T-helper 2 cell treated with Interferon-gamma antibody and Interleukin-4, amounts not matched to agents 5 μg/mL and 100 μg/mL, for 36 hours (primary cell): ENCODE measurements at regions not wholly inside any gene's neighbourhood (a gene's known extent, or its start where the extent isn't known, plus 50 kb on each side); places are given as distances from the start of the nearest gene placed in this dataset.

ENCODE experiments used
- DNase-seq: peaks from one replicate; pipeline ENCODE4 v3.0.0; 2021; ENCODE audit warnings: low spot score
- H3K27ac Mint-ChIP-seq: one replicate; pipeline ENCODE4 v1.8.0; 2021; ENCODE audit warnings: mild to moderate bottlenecking, mixed read lengths
- H3K27me3 Mint-ChIP-seq: one replicate; pipeline ENCODE4 v1.8.0; 2021; ENCODE audit warnings: low read depth, mixed read lengths
- H3K36me3 Mint-ChIP-seq: one replicate; pipeline ENCODE4 v1.8.0; 2021; ENCODE audit warnings: low read depth, mixed read lengths
- H3K4me1 Mint-ChIP-seq: one replicate; pipeline ENCODE4 v1.8.0; 2021; ENCODE audit warnings: low read depth, mixed read lengths
- H3K4me3 Mint-ChIP-seq: one replicate; pipeline ENCODE4 v1.8.0; 2022; ENCODE audit warnings: mild to moderate bottlenecking, moderate library complexity, mixed read lengths
- H3K9me3 Mint-ChIP-seq: one replicate; pipeline ENCODE4 v1.8.0; 2021; ENCODE audit warnings: mixed read lengths

- no peak overlapping the region for H3K4me3 Mint-ChIP-seq
- no peak for DNase-seq
- no peaks in the 10 kb centered on the region for H3K9me3 Mint-ChIP-seq
- peaks cover 7% of the 10 kb centered on the region for H3K27me3 Mint-ChIP-seq
- H3K4me1 Mint-ChIP-seq = no peaks in the 10 kb centered on the region
- no peak overlapping the region for H3K27ac Mint-ChIP-seq
- H3K36me3 Mint-ChIP-seq = no peaks in the 10 kb centered on the region
Observed at GRCh38 chr1:114270282-114270681, 116.6 kb upstream of the SYT6 start.

DNA sequence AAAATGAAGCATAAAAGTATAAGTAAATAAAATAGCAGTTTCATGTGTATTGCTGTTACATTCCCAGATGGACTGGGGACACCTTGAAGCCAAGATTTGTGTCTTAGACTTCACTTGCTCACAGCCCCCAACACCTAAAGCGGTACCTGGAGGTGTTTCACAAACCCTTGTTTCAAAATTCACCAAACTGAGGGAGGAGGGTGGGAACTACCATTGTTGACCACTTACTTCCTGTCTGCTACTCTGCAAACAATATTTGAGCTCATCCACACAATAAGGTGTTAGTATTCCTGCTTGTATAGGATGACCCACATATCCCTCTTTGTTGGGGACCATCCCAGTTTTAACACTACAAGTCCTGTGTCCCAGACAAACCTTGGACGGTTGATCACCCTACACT is 115.9 kb upstream of the SYT6 start:
- Mint-ChIP-seq H3K4me3 (no peak overlapping the region), H3K9me3 (no peaks in the 10 kb centered on the region), H3K27ac (no peak overlapping the region), H3K27me3 (peaks cover 5% of the 10 kb centered on the region), H3K4me1 (no peaks in the 10 kb centered on the region), H3K36me3 (no peaks in the 10 kb centered on the region)
- DNase-seq = no peak

GRCh38 chr1:114263343-114263742 is 109.7 kb upstream of the SYT6 start:
- Mint-ChIP-seq H3K4me1 (no peaks in the 10 kb centered on the region), H3K27me3 (peaks cover 2% of the 10 kb centered on the region), H3K9me3 (no peaks in the 10 kb centered on the region), H3K36me3 (no peaks in the 10 kb centered on the region), H3K27ac (no peak overlapping the region), H3K4me3 (no peak overlapping the region)
- no peak for DNase-seq

GRCh38 chr1:114262337-114262736 is 108.7 kb upstream of the SYT6 start:
- Mint-ChIP-seq H3K4me1 (no peaks in the 10 kb centered on the region), H3K27me3 (peaks cover 2% of the 10 kb centered on the region), H3K27ac (no peak overlapping the region), H3K4me3 (no peak overlapping the region), H3K36me3 (no peaks in the 10 kb centered on the region), H3K9me3 (no peaks in the 10 kb centered on the region)
- no peak for DNase-seq

GRCh38 chr1:114260805-114261484 is 107.3 kb upstream of the SYT6 start:
- H3K36me3 Mint-ChIP-seq = no peaks in the 10 kb centered on the region
- no peak overlapping the region for H3K27ac Mint-ChIP-seq
- H3K4me1 Mint-ChIP-seq = no peaks in the 10 kb centered on the region
- DNase-seq = no peak
- no peak overlapping the region for H3K4me3 Mint-ChIP-seq
- no peaks in the 10 kb centered on the region for H3K9me3 Mint-ChIP-seq
- no peaks in the 10 kb centered on the region for H3K27me3 Mint-ChIP-seq

DNA sequence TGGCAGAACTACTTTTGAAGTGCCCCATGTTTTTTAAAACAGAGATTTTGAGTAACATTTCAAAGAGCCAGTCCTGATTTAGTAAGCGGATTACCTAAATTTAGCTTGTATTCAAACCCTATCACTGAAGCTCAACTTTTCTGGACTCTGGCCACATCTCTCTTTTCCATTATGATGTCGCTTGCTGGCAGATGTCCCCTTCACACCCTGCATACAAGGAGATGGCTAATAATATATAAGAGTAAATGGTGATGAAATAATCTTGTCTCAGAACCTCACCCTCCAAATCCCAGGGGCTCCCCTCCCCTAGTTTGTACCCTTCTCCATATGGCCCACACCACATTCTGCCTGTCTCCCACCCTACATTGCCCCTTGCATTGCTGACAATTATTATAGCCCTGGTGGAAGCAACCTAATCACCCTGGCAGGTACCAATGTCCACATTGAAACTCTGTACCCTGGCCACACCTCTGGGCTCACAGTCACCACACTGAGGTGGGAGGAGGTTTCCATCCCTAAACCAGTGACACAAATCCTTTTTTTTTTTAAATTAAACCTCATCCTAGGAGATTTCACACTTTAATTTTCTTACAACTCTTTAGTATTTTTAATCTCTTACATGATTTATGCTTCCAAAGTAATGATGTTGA is 106.0 kb upstream of the SYT6 start:
- Mint-ChIP-seq H3K9me3 (peaks cover 2% of the 10 kb centered on the region), H3K36me3 (no peaks in the 10 kb centered on the region), H3K4me1 (no peaks in the 10 kb centered on the region), H3K27me3 (no peaks in the 10 kb centered on the region), H3K4me3 (no peak overlapping the region), H3K27ac (no peak overlapping the region)
- DNase-seq = no peak

DNA sequence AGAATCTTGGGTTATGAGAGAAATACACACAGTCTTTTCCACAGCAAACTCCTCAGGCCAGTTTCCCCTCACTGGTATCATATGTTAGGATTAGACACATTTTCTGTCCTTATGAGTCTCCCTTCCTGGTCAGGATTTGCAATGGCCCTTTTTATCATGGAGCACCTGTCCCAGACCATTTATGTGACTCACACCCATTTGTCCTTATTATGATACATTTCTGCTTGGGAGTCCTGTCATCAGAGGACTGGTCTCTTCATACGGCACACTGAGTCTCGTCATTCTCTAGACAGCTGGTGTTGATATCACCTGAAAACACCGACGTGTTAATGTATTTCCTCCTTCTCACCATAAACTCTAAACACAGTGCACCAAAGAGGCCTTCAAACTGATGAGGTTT is 105.0 kb upstream of the SYT6 start:
- Mint-ChIP-seq H3K4me1 (no peaks in the 10 kb centered on the region), H3K4me3 (no peak overlapping the region), H3K36me3 (no peaks in the 10 kb centered on the region), H3K27me3 (no peaks in the 10 kb centered on the region), H3K9me3 (peaks cover 8% of the 10 kb centered on the region), H3K27ac (no peak overlapping the region)
- no peak for DNase-seq

DNA sequence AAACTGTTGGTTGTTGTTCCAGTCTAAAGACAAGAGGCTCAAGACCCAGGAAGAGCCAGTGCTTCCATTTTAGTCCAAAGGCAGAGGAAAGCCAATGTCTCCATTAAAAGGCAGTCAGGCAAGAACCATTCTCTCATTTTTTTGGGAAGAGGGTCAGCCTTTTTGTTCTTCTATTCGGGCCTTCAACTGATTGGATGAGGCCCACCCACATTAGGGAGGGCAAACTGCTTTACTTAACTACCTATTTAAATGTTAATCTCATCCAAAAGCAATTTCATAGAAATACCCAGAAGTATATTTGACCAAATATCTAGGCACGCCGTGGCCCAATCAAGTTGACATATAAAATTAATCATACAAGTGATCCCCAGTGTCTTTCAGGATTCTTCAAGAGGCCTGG is 104.4 kb upstream of the SYT6 start:
- no peaks in the 10 kb centered on the region for H3K4me1 Mint-ChIP-seq
- no peaks in the 10 kb centered on the region for H3K36me3 Mint-ChIP-seq
- H3K27me3 Mint-ChIP-seq = no peaks in the 10 kb centered on the region
- no peak overlapping the region for H3K4me3 Mint-ChIP-seq
- H3K27ac Mint-ChIP-seq = no peak overlapping the region
- peaks cover 8% of the 10 kb centered on the region for H3K9me3 Mint-ChIP-seq
- DNase-seq = no peak

- H3K36me3 Mint-ChIP-seq = no peaks in the 10 kb centered on the region
- H3K27ac Mint-ChIP-seq = no peak overlapping the region
- no peak for DNase-seq
- H3K4me1 Mint-ChIP-seq = no peaks in the 10 kb centered on the region
- no peak overlapping the region for H3K4me3 Mint-ChIP-seq
- H3K27me3 Mint-ChIP-seq = no peaks in the 10 kb centered on the region
- peaks cover 8% of the 10 kb centered on the region for H3K9me3 Mint-ChIP-seq
Observed at GRCh38 chr1:114257554-114257953, 103.9 kb upstream of the SYT6 start.

DNA sequence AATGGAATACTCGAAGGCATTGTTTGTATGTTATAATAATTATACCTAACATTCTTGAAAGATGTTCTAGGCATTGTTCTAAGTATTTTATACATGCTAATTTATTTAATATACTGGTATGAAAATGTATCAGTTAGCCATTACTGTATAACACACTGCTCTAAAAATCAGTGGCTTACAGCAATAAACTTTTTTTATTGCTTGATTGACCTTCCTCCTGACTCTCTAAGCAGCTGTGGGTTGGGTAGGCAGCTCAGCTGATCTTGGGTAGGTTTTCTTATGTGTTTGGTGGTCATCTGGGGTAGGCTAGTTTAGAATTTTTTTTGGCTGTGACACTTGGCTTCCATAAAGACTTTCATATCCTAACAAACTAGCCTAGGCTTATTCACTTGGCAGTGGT is 100.2 kb upstream of the SYT6 start:
- no peak for DNase-seq
- Mint-ChIP-seq H3K27me3 (no peaks in the 10 kb centered on the region), H3K9me3 (peaks cover 8% of the 10 kb centered on the region), H3K4me1 (no peaks in the 10 kb centered on the region), H3K27ac (no peak overlapping the region), H3K4me3 (no peak overlapping the region), H3K36me3 (no peaks in the 10 kb centered on the region)

DNA sequence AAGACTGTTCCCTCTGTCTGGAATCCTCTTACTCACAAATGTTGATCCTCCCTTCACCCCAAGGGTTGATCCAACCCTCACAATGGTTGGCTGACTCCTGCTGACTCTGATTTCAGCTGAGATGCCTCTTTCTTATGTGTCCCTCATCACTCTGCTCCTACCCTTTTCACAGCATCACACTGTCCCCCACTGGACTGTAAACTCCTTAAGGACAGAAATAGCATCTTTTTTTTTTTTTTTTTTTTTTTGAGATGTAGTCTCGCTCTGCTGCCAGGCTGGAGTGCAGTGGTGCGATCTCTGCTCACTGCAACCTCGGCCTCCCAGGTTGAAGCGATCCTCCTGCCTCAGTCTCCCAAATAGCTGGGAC is 97.9 kb upstream of the SYT6 start:
- Mint-ChIP-seq H3K4me3 (no peak overlapping the region), H3K4me1 (no peaks in the 10 kb centered on the region), H3K9me3 (peaks cover 8% of the 10 kb centered on the region), H3K27ac (no peak overlapping the region), H3K27me3 (no peaks in the 10 kb centered on the region), H3K36me3 (no peaks in the 10 kb centered on the region)
- no peak for DNase-seq

GRCh38 chr1:114250683-114251572 is 97.3 kb upstream of the SYT6 start:
- H3K27me3 Mint-ChIP-seq = no peaks in the 10 kb centered on the region
- no peaks in the 10 kb centered on the region for H3K36me3 Mint-ChIP-seq
- H3K4me1 Mint-ChIP-seq = no peaks in the 10 kb centered on the region
- peaks cover 8% of the 10 kb centered on the region for H3K9me3 Mint-ChIP-seq
- H3K27ac Mint-ChIP-seq = no peak overlapping the region
- DNase-seq = no peak
- H3K4me3 Mint-ChIP-seq = no peak overlapping the region

DNA sequence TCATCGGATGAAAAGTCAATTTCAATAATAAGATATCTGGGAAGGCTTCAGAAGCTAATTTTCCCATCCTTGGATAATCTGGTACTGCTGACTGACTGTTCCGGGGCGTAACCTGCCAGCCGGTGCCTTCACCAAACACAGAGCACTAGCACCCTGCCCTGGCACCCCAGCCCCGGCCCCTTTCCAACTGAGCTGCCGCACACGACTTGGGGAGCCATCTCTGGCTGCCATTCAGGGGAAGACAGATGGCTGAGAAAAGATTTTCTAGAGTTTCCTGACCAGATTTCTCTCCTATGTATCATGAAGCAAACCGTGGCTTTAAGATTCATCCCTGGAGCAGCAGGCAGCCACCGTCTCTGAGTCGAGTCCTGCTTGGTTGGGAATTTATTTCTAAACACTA is 96.0 kb upstream of the SYT6 start:
- Mint-ChIP-seq H3K4me1 (no peaks in the 10 kb centered on the region), H3K27ac (no peak overlapping the region), H3K4me3 (no peak overlapping the region), H3K27me3 (no peaks in the 10 kb centered on the region), H3K9me3 (peaks cover 7% of the 10 kb centered on the region), H3K36me3 (no peaks in the 10 kb centered on the region)
- no peak for DNase-seq

DNA sequence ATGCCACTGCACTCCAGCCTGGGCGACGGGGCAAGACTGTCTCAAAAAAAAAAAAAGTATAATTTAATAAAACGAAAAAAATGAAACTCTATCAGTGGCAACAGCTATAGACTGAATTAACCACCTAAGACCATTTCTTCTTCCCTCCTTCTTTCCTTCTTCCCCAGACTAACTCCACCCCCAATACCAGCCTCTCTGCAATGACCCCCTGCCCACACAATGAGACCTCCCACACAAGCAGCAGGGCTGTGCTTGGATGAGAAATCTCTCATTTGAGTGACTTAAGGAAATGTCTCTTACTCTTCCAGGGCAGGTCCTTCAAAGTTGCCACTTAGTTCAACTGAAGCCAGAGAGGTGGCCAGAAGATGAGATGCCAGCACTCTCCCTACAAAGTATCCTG is 94.5 kb upstream of the SYT6 start:
- Mint-ChIP-seq H3K4me1 (no peaks in the 10 kb centered on the region), H3K27me3 (no peaks in the 10 kb centered on the region), H3K9me3 (no peaks in the 10 kb centered on the region), H3K27ac (no peak overlapping the region), H3K4me3 (no peak overlapping the region), H3K36me3 (no peaks in the 10 kb centered on the region)
- no peak for DNase-seq
